K562 (cell line): ENCODE measurements at regions not wholly inside any gene's neighbourhood (a gene's known extent, or its start where the extent isn't known, plus 50 kb on each side); places are given as distances from the start of the nearest gene placed in this dataset.

Experiments used
- C11orf30 ChIP-seq: fragments of 450-650 bp; IDR thresholded peaks from 2 replicates; pipeline ENCODE4 v1.6.1; 2016; ENCODE audit warnings: low read depth, mild to moderate bottlenecking
- MYNN ChIP-seq, 2 experiments: sonication (generic); formaldehyde crosslinking in 1 of 2; IDR thresholded peaks; 2 replicates each; pipeline versions ENCODE4 v1.5.0 to v1.6.1; 2016 to 2020; ENCODE audit warnings: antibody characterized with exemption in 1 of 2, missing genetic modification reagents in 1 of 2
- RBM39 ChIP-seq: fragments of 200-400 bp; formaldehyde crosslinking; optimal IDR thresholded peaks from 2 replicates; pipeline ENCODE3; 2018; ENCODE audit warnings: low read depth, low read length
- ZFP30 ChIP-seq: fragments of 250-450 bp; sonication (Bioruptor Pico); IDR thresholded peaks from 2 replicates; pipeline ENCODE4 v1.8.0; 2022; ENCODE audit warnings: moderate library complexity, mild to moderate bottlenecking, inconsistent platforms, borderline replicate concordance
- ZNF717 ChIP-seq: fragments of 250-450 bp; sonication (Bioruptor Pico); IDR thresholded peaks from 2 replicates; pipeline ENCODE4 v1.5.0; 2021
- TF ChIP-seq, protein P1 (sequence below): fragments of 450-650 bp; IDR thresholded peaks from 2 replicates; pipeline ENCODE4 v1.6.1; 2016; ENCODE audit warnings: mild to moderate bottlenecking, moderate library complexity
- TF ChIP-seq, protein P2 (sequence below): sonication (generic); IDR thresholded peaks from 2 replicates; pipeline ENCODE4 v1.6.1; 2016

- TF ChIP-seq, protein P1, sequence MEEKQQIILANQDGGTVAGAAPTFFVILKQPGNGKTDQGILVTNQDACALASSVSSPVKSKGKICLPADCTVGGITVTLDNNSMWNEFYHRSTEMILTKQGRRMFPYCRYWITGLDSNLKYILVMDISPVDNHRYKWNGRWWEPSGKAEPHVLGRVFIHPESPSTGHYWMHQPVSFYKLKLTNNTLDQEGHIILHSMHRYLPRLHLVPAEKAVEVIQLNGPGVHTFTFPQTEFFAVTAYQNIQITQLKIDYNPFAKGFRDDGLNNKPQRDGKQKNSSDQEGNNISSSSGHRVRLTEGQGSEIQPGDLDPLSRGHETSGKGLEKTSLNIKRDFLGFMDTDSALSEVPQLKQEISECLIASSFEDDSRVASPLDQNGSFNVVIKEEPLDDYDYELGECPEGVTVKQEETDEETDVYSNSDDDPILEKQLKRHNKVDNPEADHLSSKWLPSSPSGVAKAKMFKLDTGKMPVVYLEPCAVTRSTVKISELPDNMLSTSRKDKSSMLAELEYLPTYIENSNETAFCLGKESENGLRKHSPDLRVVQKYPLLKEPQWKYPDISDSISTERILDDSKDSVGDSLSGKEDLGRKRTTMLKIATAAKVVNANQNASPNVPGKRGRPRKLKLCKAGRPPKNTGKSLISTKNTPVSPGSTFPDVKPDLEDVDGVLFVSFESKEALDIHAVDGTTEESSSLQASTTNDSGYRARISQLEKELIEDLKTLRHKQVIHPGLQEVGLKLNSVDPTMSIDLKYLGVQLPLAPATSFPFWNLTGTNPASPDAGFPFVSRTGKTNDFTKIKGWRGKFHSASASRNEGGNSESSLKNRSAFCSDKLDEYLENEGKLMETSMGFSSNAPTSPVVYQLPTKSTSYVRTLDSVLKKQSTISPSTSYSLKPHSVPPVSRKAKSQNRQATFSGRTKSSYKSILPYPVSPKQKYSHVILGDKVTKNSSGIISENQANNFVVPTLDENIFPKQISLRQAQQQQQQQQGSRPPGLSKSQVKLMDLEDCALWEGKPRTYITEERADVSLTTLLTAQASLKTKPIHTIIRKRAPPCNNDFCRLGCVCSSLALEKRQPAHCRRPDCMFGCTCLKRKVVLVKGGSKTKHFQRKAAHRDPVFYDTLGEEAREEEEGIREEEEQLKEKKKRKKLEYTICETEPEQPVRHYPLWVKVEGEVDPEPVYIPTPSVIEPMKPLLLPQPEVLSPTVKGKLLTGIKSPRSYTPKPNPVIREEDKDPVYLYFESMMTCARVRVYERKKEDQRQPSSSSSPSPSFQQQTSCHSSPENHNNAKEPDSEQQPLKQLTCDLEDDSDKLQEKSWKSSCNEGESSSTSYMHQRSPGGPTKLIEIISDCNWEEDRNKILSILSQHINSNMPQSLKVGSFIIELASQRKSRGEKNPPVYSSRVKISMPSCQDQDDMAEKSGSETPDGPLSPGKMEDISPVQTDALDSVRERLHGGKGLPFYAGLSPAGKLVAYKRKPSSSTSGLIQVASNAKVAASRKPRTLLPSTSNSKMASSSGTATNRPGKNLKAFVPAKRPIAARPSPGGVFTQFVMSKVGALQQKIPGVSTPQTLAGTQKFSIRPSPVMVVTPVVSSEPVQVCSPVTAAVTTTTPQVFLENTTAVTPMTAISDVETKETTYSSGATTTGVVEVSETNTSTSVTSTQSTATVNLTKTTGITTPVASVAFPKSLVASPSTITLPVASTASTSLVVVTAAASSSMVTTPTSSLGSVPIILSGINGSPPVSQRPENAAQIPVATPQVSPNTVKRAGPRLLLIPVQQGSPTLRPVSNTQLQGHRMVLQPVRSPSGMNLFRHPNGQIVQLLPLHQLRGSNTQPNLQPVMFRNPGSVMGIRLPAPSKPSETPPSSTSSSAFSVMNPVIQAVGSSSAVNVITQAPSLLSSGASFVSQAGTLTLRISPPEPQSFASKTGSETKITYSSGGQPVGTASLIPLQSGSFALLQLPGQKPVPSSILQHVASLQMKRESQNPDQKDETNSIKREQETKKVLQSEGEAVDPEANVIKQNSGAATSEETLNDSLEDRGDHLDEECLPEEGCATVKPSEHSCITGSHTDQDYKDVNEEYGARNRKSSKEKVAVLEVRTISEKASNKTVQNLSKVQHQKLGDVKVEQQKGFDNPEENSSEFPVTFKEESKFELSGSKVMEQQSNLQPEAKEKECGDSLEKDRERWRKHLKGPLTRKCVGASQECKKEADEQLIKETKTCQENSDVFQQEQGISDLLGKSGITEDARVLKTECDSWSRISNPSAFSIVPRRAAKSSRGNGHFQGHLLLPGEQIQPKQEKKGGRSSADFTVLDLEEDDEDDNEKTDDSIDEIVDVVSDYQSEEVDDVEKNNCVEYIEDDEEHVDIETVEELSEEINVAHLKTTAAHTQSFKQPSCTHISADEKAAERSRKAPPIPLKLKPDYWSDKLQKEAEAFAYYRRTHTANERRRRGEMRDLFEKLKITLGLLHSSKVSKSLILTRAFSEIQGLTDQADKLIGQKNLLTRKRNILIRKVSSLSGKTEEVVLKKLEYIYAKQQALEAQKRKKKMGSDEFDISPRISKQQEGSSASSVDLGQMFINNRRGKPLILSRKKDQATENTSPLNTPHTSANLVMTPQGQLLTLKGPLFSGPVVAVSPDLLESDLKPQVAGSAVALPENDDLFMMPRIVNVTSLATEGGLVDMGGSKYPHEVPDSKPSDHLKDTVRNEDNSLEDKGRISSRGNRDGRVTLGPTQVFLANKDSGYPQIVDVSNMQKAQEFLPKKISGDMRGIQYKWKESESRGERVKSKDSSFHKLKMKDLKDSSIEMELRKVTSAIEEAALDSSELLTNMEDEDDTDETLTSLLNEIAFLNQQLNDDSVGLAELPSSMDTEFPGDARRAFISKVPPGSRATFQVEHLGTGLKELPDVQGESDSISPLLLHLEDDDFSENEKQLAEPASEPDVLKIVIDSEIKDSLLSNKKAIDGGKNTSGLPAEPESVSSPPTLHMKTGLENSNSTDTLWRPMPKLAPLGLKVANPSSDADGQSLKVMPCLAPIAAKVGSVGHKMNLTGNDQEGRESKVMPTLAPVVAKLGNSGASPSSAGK = no peak
- TF ChIP-seq ZNF717 (CRISPR knock-in tag) (no peak), C11orf30 (no peak), MYNN (IDR thresholded peaks at IDR 0.05) (no peak), MYNN (CRISPR knock-in tag; IDR thresholded peaks at IDR 0.05) (no peak), ZFP30 (no peak), RBM39 (no peak)
- TF ChIP-seq, protein P2, sequence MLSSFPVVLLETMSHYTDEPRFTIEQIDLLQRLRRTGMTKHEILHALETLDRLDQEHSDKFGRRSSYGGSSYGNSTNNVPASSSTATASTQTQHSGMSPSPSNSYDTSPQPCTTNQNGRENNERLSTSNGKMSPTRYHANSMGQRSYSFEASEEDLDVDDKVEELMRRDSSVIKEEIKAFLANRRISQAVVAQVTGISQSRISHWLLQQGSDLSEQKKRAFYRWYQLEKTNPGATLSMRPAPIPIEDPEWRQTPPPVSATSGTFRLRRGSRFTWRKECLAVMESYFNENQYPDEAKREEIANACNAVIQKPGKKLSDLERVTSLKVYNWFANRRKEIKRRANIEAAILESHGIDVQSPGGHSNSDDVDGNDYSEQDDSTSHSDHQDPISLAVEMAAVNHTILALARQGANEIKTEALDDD = no peak
These were observed 128.2 kb upstream of the GNAO1 start (continued) for GRCh38 chr16:56063111-56063510.
